ENCODE measurements at regions not wholly inside any gene's neighbourhood (a gene's known extent, or its start where the extent isn't known, plus 50 kb on each side); places are given as distances from the start of the nearest gene placed in this dataset.

DNA sequence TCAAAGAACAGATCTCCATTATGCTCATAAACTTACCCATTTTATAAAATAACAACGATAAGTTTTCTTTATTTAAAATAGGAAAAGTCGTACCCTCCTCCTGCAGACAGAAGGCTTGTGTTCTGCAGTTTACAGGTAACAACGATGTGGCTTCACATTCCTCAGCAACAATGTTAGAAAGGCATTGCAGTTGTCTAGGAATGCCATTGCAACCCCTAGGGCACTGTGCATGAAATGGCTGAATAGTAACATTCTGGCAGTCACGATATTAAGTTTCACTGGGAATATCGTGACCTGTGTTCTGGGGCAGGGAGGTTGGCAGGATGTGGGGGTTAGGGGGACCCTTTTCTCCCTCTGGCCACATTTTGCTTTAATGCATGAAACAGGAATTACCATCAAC, 331.9 kb downstream of the DEPDC1B start:
- Histone ChIP-seq H3K27me3 (ENCODE audit: insufficient read depth, poor library complexity, severe bottlenecking) (no peaks in the 10 kb centered on the region), H3K9me3 (ENCODE audit: severe bottlenecking) (no peaks in the 10 kb centered on the region), H3K4me3 (ENCODE audit: severe bottlenecking) (no peak overlapping the region), H3K36me3 (ENCODE audit: low read depth) (no peaks in the 10 kb centered on the region), H3K4me1 (ENCODE audit: insufficient read depth, poor library complexity, severe bottlenecking) (no peaks in the 10 kb centered on the region), H3K27ac (ENCODE audit: poor library complexity, severe bottlenecking) (no peak overlapping the region)
- TF ChIP-seq, protein P1, sequence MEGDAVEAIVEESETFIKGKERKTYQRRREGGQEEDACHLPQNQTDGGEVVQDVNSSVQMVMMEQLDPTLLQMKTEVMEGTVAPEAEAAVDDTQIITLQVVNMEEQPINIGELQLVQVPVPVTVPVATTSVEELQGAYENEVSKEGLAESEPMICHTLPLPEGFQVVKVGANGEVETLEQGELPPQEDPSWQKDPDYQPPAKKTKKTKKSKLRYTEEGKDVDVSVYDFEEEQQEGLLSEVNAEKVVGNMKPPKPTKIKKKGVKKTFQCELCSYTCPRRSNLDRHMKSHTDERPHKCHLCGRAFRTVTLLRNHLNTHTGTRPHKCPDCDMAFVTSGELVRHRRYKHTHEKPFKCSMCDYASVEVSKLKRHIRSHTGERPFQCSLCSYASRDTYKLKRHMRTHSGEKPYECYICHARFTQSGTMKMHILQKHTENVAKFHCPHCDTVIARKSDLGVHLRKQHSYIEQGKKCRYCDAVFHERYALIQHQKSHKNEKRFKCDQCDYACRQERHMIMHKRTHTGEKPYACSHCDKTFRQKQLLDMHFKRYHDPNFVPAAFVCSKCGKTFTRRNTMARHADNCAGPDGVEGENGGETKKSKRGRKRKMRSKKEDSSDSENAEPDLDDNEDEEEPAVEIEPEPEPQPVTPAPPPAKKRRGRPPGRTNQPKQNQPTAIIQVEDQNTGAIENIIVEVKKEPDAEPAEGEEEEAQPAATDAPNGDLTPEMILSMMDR (IDR thresholded peaks at IDR 0.05; ENCODE audit: poor library complexity, severe bottlenecking) = no peak
- DNase-seq (ENCODE audit: low spot score) (no peak), ATAC-seq (ENCODE audit: low read depth) (no peak)

DNA sequence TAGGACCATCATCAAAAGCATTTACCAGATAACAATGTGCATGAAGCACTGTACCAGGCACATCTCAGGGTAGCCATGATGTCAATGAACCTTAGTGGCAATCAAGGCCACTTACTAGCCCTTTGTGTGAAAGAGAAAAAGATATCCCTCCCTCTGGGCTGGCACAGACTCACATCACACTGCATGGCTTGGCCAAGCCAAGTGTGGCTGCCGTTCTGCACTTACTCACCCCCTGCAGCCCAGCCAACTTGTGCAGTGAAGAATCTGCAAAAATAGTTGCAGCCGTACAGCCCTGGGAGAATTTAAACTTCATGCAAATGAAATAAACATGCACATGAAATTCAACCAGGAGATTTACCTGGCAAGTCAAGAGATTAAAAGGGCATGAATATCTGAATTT, 333.5 kb downstream of the DEPDC1B start:
- ATAC-seq (ENCODE audit: low read depth) (no peak), DNase-seq (ENCODE audit: low spot score) (no peak)
- H3K4me3 ChIP-seq (ENCODE audit: severe bottlenecking) = no peak overlapping the region
- TF ChIP-seq, protein P1 (IDR thresholded peaks at IDR 0.05; ENCODE audit: poor library complexity, severe bottlenecking) = no peak
- H3K27ac ChIP-seq (ENCODE audit: poor library complexity, severe bottlenecking) = no peak overlapping the region
- no peaks in the 10 kb centered on the region for H3K4me1 ChIP-seq (ENCODE audit: insufficient read depth, poor library complexity, severe bottlenecking)
- no peaks in the 10 kb centered on the region for H3K9me3 ChIP-seq (ENCODE audit: severe bottlenecking)
- H3K27me3 ChIP-seq (ENCODE audit: insufficient read depth, poor library complexity, severe bottlenecking) = no peaks in the 10 kb centered on the region
- H3K36me3 ChIP-seq (ENCODE audit: low read depth) = no peaks in the 10 kb centered on the region

DNA sequence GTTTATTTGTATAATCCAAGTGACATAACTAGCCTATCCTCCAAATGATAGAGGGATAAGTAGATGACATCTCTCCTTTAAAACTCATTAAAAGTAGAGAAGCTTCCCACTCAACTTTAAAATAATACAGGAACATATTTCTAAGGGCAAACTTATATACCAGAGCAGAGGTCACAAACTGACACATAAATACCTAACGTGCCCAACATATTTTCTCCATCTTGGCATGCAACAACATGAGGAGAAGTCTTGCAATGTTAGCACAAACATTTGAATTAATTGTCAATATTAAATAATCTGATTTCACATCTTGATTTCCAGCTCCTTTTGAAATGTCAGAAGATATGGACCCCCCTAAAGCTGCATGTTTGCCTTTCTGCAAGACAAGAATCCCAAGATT, 335.0 kb downstream of the DEPDC1B start:
- Histone ChIP-seq H3K27me3 (ENCODE audit: insufficient read depth, poor library complexity, severe bottlenecking) (no peaks in the 10 kb centered on the region), H3K36me3 (ENCODE audit: low read depth) (no peaks in the 10 kb centered on the region), H3K4me1 (ENCODE audit: insufficient read depth, poor library complexity, severe bottlenecking) (no peaks in the 10 kb centered on the region), H3K9me3 (ENCODE audit: severe bottlenecking) (no peaks in the 10 kb centered on the region), H3K4me3 (ENCODE audit: severe bottlenecking) (no peak overlapping the region), H3K27ac (ENCODE audit: poor library complexity, severe bottlenecking) (no peak overlapping the region)
- TF ChIP-seq, protein P1 (IDR thresholded peaks at IDR 0.05; ENCODE audit: poor library complexity, severe bottlenecking) = no peak
- ATAC-seq (ENCODE audit: low read depth) (no peak), DNase-seq (ENCODE audit: low spot score) (no peak)

DNA sequence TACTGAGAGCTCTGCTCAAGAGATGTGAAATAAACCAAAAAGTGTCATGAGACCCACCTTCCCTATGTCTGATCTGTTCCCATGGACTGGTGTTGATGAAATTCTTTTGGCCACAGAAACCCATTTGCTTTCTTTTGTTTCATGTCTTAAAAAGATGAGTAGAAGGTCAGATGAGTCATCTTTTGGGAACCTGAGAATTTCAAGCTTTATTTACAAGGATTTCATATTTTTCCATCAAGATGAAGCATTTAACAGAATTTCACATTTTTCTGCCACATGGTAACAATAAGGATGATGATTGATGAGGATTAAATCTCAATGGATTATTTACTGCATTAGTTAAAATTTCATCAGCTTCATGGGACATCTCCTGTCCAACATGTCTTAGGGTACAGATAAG, 337.8 kb downstream of the DEPDC1B start:
- H3K4me1 ChIP-seq (ENCODE audit: insufficient read depth, poor library complexity, severe bottlenecking) = no peaks in the 10 kb centered on the region
- no peaks in the 10 kb centered on the region for H3K36me3 ChIP-seq (ENCODE audit: low read depth)
- no peaks in the 10 kb centered on the region for H3K27me3 ChIP-seq (ENCODE audit: insufficient read depth, poor library complexity, severe bottlenecking)
- no peaks in the 10 kb centered on the region for H3K9me3 ChIP-seq (ENCODE audit: severe bottlenecking)
- H3K27ac ChIP-seq (ENCODE audit: poor library complexity, severe bottlenecking) = no peak overlapping the region
- ATAC-seq (ENCODE audit: low read depth) = no peak
- DNase-seq (ENCODE audit: low spot score) = no peak
- H3K4me3 ChIP-seq (ENCODE audit: severe bottlenecking) = no peak overlapping the region
- TF ChIP-seq, protein P1 (IDR thresholded peaks at IDR 0.05; ENCODE audit: poor library complexity, severe bottlenecking) = no peak

DNA sequence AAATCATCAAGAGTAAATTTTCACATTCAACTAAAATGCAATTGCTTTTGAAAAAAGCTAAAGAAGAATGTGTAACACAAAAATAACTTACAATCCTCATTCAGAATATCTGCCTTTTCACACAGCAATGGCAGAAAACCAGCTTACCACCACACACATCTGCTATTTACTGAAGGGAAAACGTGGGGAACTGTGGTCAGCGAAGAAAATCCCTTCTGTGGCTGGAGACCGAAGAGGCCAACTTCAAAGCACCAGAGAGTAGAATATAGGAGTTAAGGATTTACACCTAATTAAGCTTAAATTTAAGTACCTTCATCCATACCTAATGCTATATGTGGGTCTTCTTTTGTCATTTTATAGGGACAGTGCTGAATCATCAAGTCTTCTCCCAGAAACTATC, 339.6 kb downstream of the DEPDC1B start:
- H3K36me3 ChIP-seq (ENCODE audit: low read depth) = no peaks in the 10 kb centered on the region
- no peaks in the 10 kb centered on the region for H3K9me3 ChIP-seq (ENCODE audit: severe bottlenecking)
- ATAC-seq (ENCODE audit: low read depth) (no peak), DNase-seq (ENCODE audit: low spot score) (no peak)
- H3K27me3 ChIP-seq (ENCODE audit: insufficient read depth, poor library complexity, severe bottlenecking) = no peaks in the 10 kb centered on the region
- no peaks in the 10 kb centered on the region for H3K4me1 ChIP-seq (ENCODE audit: insufficient read depth, poor library complexity, severe bottlenecking)
- H3K4me3 ChIP-seq (ENCODE audit: severe bottlenecking) = no peak overlapping the region
- TF ChIP-seq, protein P1 (IDR thresholded peaks at IDR 0.05; ENCODE audit: poor library complexity, severe bottlenecking) = no peak
- H3K27ac ChIP-seq (ENCODE audit: poor library complexity, severe bottlenecking) = no peak overlapping the region

Measured in RWPE2 (cell line).